H1 (cell line): ENCODE measurements at regions not wholly inside any gene's neighbourhood (a gene's known extent, or its start where the extent isn't known, plus 50 kb on each side); places are given as distances from the start of the nearest gene placed in this dataset.

Experiments
- CTCF ChIA-PET: fragments of 300-600 bp; sonication (Branson Sonifier 250); formaldehyde crosslinking; loops from one replicate; lab custom pipeline; 2021; ENCODE audit not compliant: partially characterized antibody; lab: Charles Lee
- POLR2A ChIA-PET: fragments of 300-600 bp; sonication (Branson Sonifier 250); formaldehyde crosslinking; loops from one replicate; lab custom pipeline; 2021; ENCODE audit warnings: inconsistent platforms; ENCODE audit not compliant: partially characterized antibody; lab: Charles Lee
- DNase-seq, 2 experiments: peaks; one replicate each; pipeline versions ENCODE4 v3.0.0 to v3.0.0-alpha.2; 2010 to 2022; ENCODE audit warnings: low spot score in 2 of 2, low read depth in 1 of 2, mixed read lengths in 1 of 2
- FAIRE-seq: peaks from 2 replicates; lab custom pipeline; 2011; peaks lifted over from hg19 to GRCh38; lab: Jason Lieb, UNC
- H2AFZ ChIP-seq: 2 replicates; pipeline ENCODE4 v1.8.1; 2012; ENCODE audit warnings: low read length, inconsistent platforms
- H2AK5ac ChIP-seq: 2 replicates; pipeline ENCODE4 v1.6.1; 2013; ENCODE audit warnings: low read depth, low read length
- H2BK120ac ChIP-seq: replicated peaks from 2 replicates; pipeline ENCODE3; 2013; ENCODE audit warnings: low read depth, low read length, inconsistent platforms
- H2BK12ac ChIP-seq: 2 replicates; pipeline ENCODE4 v1.6.1; 2013; ENCODE audit warnings: low read depth, low read length
- H2BK15ac ChIP-seq: 2 replicates; pipeline ENCODE4 v1.6.1; 2013; ENCODE audit warnings: low read length
- H2BK20ac ChIP-seq: 2 replicates; pipeline ENCODE4 v1.6.1; 2013; ENCODE audit warnings: low read length
- H2BK5ac ChIP-seq: 2 replicates; pipeline ENCODE4 v1.6.1; 2013; ENCODE audit warnings: low read depth, low read length
- H3K14ac ChIP-seq: 2 replicates; pipeline ENCODE4 v1.6.1; 2013; ENCODE audit warnings: inconsistent platforms; ENCODE audit not compliant: insufficient read length
- H3K18ac ChIP-seq: 2 replicates; pipeline ENCODE4 v1.6.1; 2013; ENCODE audit warnings: low read length; ENCODE audit errors: extremely low read depth
- H3K23ac ChIP-seq: 2 replicates; pipeline ENCODE4 v1.6.1; 2013; ENCODE audit warnings: inconsistent platforms; ENCODE audit not compliant: insufficient read length
- H3K23me2 ChIP-seq: 2 replicates; pipeline ENCODE4 v1.6.1; 2013; ENCODE audit warnings: low read depth, low read length
- H3K27ac ChIP-seq: 2 replicates; pipeline ENCODE4 v1.6.1; 2011; ENCODE audit warnings: low read depth, low read length, inconsistent platforms
- H3K27me3 ChIP-seq, 4 experiments: replicated peaks in 1 of 4; 1 replicate in 1 of 4; 2 replicates in 3 of 4; pipeline versions ENCODE4 v1.6.1 to v1.8.1; 2011 to 2013; ENCODE audit warnings: low read length in 3 of 4, mild to moderate bottlenecking in 3 of 4, inconsistent platforms in 2 of 4, mixed read lengths in 2 of 4, moderate library complexity in 1 of 4; ENCODE audit not compliant: control insufficient read depth in 3 of 4, insufficient read depth in 3 of 4; ENCODE audit errors: extremely low read depth in 1 of 4
- H3K36me3 ChIP-seq, 4 experiments: 2 replicates each; pipeline versions ENCODE4 v1.6.1 to v1.8.1; 2011 to 2013; ENCODE audit warnings: mild to moderate bottlenecking in 4 of 4, low read length in 3 of 4, moderate library complexity in 2 of 4, control low read depth in 1 of 4, inconsistent platforms in 1 of 4; ENCODE audit not compliant: insufficient read depth in 4 of 4, control insufficient read depth in 2 of 4
- H3K4ac ChIP-seq: replicated peaks from 2 replicates; pipeline ENCODE3; 2013; ENCODE audit warnings: low read length, low read depth, mixed read lengths, inconsistent platforms; ENCODE audit not compliant: insufficient read length
- H3K4me1 ChIP-seq, 4 experiments: replicated peaks in 1 of 4; 1 replicate in 1 of 4; 2 replicates in 3 of 4; pipeline versions ENCODE4 v1.6.1 to v1.8.1; 2011 to 2013; ENCODE audit warnings: low read length in 3 of 4, inconsistent platforms in 2 of 4, mixed read lengths in 1 of 4; ENCODE audit not compliant: insufficient read depth in 4 of 4, control insufficient read depth in 3 of 4
- H3K4me2 ChIP-seq, 2 experiments: 2 replicates each; pipeline versions ENCODE4 v1.6.1 to v1.8.1; 2011 to 2013; ENCODE audit warnings: low read depth in 2 of 2, low read length in 2 of 2, control low read depth in 1 of 2, inconsistent platforms in 1 of 2, mild to moderate bottlenecking in 1 of 2; ENCODE audit not compliant: insufficient read depth in 1 of 2
- H3K4me3 ChIP-seq, 4 experiments: fragments of 200-600, 300-600 bp in 1 of 4; sonication (generic), shearing (Covaris generic), sonication (Bioruptor Twin) in 1 of 4; 2 replicates each; pipeline versions ENCODE4 v1.5.1 to v1.8.1; 2011 to 2016; ENCODE audit warnings: low read length in 4 of 4, low read depth in 3 of 4, control low read depth in 2 of 4, inconsistent platforms in 2 of 4, mild to moderate bottlenecking in 2 of 4, mixed read lengths in 1 of 4, moderate library complexity in 1 of 4; ENCODE audit not compliant: insufficient read depth in 2 of 4; ENCODE audit errors: extremely low read depth in 1 of 4
- H3K56ac ChIP-seq: replicated peaks from 2 replicates; pipeline ENCODE3; 2013; ENCODE audit warnings: low read depth, mild to moderate bottlenecking, mixed read lengths, low read length, inconsistent platforms; ENCODE audit not compliant: insufficient read length
- H3K79me1 ChIP-seq: 2 replicates; pipeline ENCODE4 v1.6.1; 2013; ENCODE audit warnings: low read depth, low read length, control low read depth
- H3K79me2 ChIP-seq, 2 experiments: 2 replicates each; pipeline versions ENCODE4 v1.6.1 to v1.8.1; 2012 to 2013; ENCODE audit warnings: low read length in 2 of 2, mild to moderate bottlenecking in 2 of 2, inconsistent platforms in 1 of 2; ENCODE audit not compliant: insufficient read depth in 2 of 2, control insufficient read depth in 1 of 2
- H3K9ac ChIP-seq, 4 experiments: replicated peaks in 1 of 4; 1 replicate in 1 of 4; 2 replicates in 3 of 4; pipeline versions ENCODE4 v1.6.1 to v1.8.1; 2011 to 2013; ENCODE audit warnings: low read depth in 3 of 4, low read length in 3 of 4, control low read depth in 2 of 4, mild to moderate bottlenecking in 2 of 4, moderate library complexity in 2 of 4, inconsistent platforms in 1 of 4; ENCODE audit errors: extremely low read depth in 1 of 4
- H3K9me3 ChIP-seq, 2 experiments: 2 replicates each; pipeline versions ENCODE4 v1.6.1 to v1.8.1; 2012 to 2013; ENCODE audit warnings: mild to moderate bottlenecking in 2 of 2, moderate library complexity in 2 of 2, control low read depth in 1 of 2, inconsistent platforms in 1 of 2, low read depth in 1 of 2, low read length in 1 of 2, mixed read lengths in 1 of 2; ENCODE audit not compliant: insufficient read depth in 2 of 2
- H4K20me1 ChIP-seq, 2 experiments: replicated peaks in 1 of 2; 2 replicates each; pipeline versions ENCODE3 to v1.8.1; 2011 to 2013; ENCODE audit warnings: inconsistent platforms in 2 of 2, low read length in 2 of 2, mild to moderate bottlenecking in 1 of 2; ENCODE audit not compliant: insufficient read depth in 2 of 2, control insufficient read depth in 1 of 2
- H4K5ac ChIP-seq: 2 replicates; pipeline ENCODE4 v1.6.1; 2013; ENCODE audit warnings: low read length, low read depth, mixed read lengths, inconsistent platforms; ENCODE audit not compliant: insufficient read length
- H4K8ac ChIP-seq: 2 replicates; pipeline ENCODE4 v1.8.0; 2013; ENCODE audit warnings: mild to moderate bottlenecking, moderate library complexity, low read length, inconsistent platforms; ENCODE audit not compliant: insufficient read depth; ENCODE audit errors: extremely low read depth
- H4K91ac ChIP-seq: replicated peaks from 2 replicates; pipeline ENCODE3; 2013; ENCODE audit warnings: low read length, mixed read lengths, inconsistent platforms; ENCODE audit not compliant: insufficient read length
- ASH2L ChIP-seq: fragments of 200-600, 300-600 bp; sonication (generic); IDR thresholded peaks from one replicate; pipeline ENCODE4 v1.7.1; 2017; ENCODE audit warnings: low read length
- BCL11A ChIP-seq, 2 experiments: IDR thresholded peaks; one replicate each; pipeline ENCODE4 v1.6.1; 2011; ENCODE audit warnings: low read depth in 2 of 2, low read length in 2 of 2, mild to moderate bottlenecking in 2 of 2
- CHD1 ChIP-seq: IDR thresholded peaks from 2 replicates; pipeline ENCODE4 v1.6.1; 2012; ENCODE audit warnings: low read depth, low read length, improper control_type of control experiment
- CREB1 ChIP-seq: IDR thresholded peaks from 2 replicates; pipeline ENCODE4 v1.6.1; 2012; ENCODE audit warnings: inconsistent platforms
- CTCF ChIP-seq, 3 experiments: IDR thresholded peaks; 1 replicate in 2 of 3; 2 replicates in 1 of 3; pipeline versions ENCODE4 v1.5.1 to v1.6.1; 2011; ENCODE audit warnings: low read length in 3 of 3, mild to moderate bottlenecking in 3 of 3, inconsistent platforms in 2 of 3, low read depth in 1 of 3, moderate library complexity in 1 of 3; ENCODE audit not compliant: insufficient read depth in 1 of 3; ENCODE audit errors: control extremely low read depth in 1 of 3
- EP300 ChIP-seq, 2 experiments: IDR thresholded peaks; 1 replicate in 1 of 2; 2 replicates in 1 of 2; pipeline ENCODE4 v1.6.1; 2011 to 2012; ENCODE audit warnings: low read depth in 2 of 2, low read length in 2 of 2, mild to moderate bottlenecking in 2 of 2, borderline replicate concordance in 1 of 2, inconsistent platforms in 1 of 2, moderate library complexity in 1 of 2
- GTF2F1 ChIP-seq: IDR thresholded peaks from 2 replicates; pipeline ENCODE4 v1.6.1; 2012; ENCODE audit warnings: low read depth, low read length, improper control_type of control experiment, borderline replicate concordance
- HDAC6 ChIP-seq: IDR thresholded peaks from one replicate; pipeline ENCODE4 v1.7.1; 2012; ENCODE audit warnings: low read depth, mild to moderate bottlenecking, inconsistent platforms, low read length, moderate library complexity
- KDM1A ChIP-seq: fragments of 200-600, 300-600 bp; sonication (generic); IDR thresholded peaks from 2 replicates; pipeline ENCODE4 v1.7.1; 2016; ENCODE audit warnings: mild to moderate bottlenecking, low read length, borderline replicate concordance
- KDM4A ChIP-seq: IDR thresholded peaks from one replicate; pipeline ENCODE4 v1.7.1; 2012; ENCODE audit warnings: low read depth, mild to moderate bottlenecking, moderate library complexity, low read length, inconsistent platforms; ENCODE audit not compliant: severe bottlenecking
- RXRA ChIP-seq: IDR thresholded peaks from 2 replicates; pipeline ENCODE4 v1.6.1; 2011; ENCODE audit warnings: low read depth, mild to moderate bottlenecking, low read length, moderate library complexity; ENCODE audit not compliant: insufficient read depth
- SP2 ChIP-seq: IDR thresholded peaks from 2 replicates; pipeline ENCODE4 v1.6.1; 2012; ENCODE audit warnings: mild to moderate bottlenecking, low read length, inconsistent platforms
- SUZ12 ChIP-seq: fragments of 200-600 bp; sonication (generic); IDR thresholded peaks from 2 replicates; pipeline ENCODE4 v1.6.1; 2012; ENCODE audit warnings: mild to moderate bottlenecking, inconsistent platforms, low read length, moderate library complexity, mixed read lengths
- TCF12 ChIP-seq: IDR thresholded peaks from 2 replicates; pipeline ENCODE4 v1.6.1; 2011; ENCODE audit warnings: low read depth, mild to moderate bottlenecking, low read length

- no peak overlapping the region for H2AFZ ChIP-seq
- H2BK5ac ChIP-seq, result no peak overlapping the region
- no peak overlapping the region for H3K4me3 ChIP-seq
- DNase-seq, result peak in 1 of 2 experiments; percentile 10
- no peaks in the 10 kb centered on the region for H3K79me2 ChIP-seq
- no peaks in the 10 kb centered on the region for H4K20me1 ChIP-seq
- no peaks in the 10 kb centered on the region for H3K79me1 ChIP-seq
- H3K4ac ChIP-seq, result no peak overlapping the region
- peaks cover 8 to 12% of the 10 kb centered on the region in 2 experiments for H3K9me3 ChIP-seq
- no peak overlapping the region for H4K5ac ChIP-seq
- H4K8ac ChIP-seq, result no peak overlapping the region
- H3K56ac ChIP-seq, result no peak overlapping the region
- POLR2A ChIA-PET, result interaction anchor here (0.6 kb wide), 1 partner anchor 233 kb away, joined by 3 read pairs; no protein-coding TSS in a partner anchor
- H3K4me2 ChIP-seq, result no peak overlapping the region
- no peak overlapping the region for H3K27ac ChIP-seq
- H3K14ac ChIP-seq, result no peak overlapping the region
- no peaks in the 10 kb centered on the region for H3K23me2 ChIP-seq
- no peak overlapping the region for H4K91ac ChIP-seq
- no peak overlapping the region for H2BK15ac ChIP-seq
- no peak overlapping the region for H2AK5ac ChIP-seq
- H2BK120ac ChIP-seq, result no peak overlapping the region
- no peaks in the 10 kb centered on the region; a peak in 3 of 8 replicates for H3K36me3 ChIP-seq
- H3K4me1 ChIP-seq, result no peaks in the 10 kb centered on the region
- CTCF ChIA-PET, result no interaction called here
- H3K23ac ChIP-seq, result no peak overlapping the region
- H2BK20ac ChIP-seq, result no peak overlapping the region
- H2BK12ac ChIP-seq, result no peak overlapping the region; the same call in 1 of the 2 replicates
- no peak for FAIRE-seq
- H3K27me3 ChIP-seq, result no peaks in the 10 kb centered on the region
- no peak overlapping the region for H3K9ac ChIP-seq
- H3K18ac ChIP-seq, result no peak overlapping the region
- TF ChIP-seq SP2 (no peak), KDM4A (no peak), HDAC6 (no peak), SUZ12 (no peak), TCF12 (no peak), CTCF (IDR thresholded peaks at IDR 0.05; ENCODE audit: control extremely low read depth in 1 of 3, insufficient read depth in 1 of 3, low read depth in 1 of 3, low read length in 3 of 3) (no peak), EP300 (IDR thresholded peaks at IDR 0.05; ENCODE audit: borderline replicate concordance in 1 of 2, low read depth in 2 of 2, low read length in 2 of 2) (no peak), KDM1A (no peak), GTF2F1 (no peak), CREB1 (no peak), CHD1 (no peak), BCL11A (IDR thresholded peaks at IDR 0.05; ENCODE audit: low read depth in 2 of 2, low read length in 2 of 2) (no peak), RXRA (no peak), ASH2L (no peak)
Measured at GRCh38 chr7:138289082-138289481, 171.0 kb upstream of the TRIM24 start.
